Stimulated activated CD8-positive, alpha-beta memory T cell treated with anti-CD3 and anti-CD28 coated beads, Interleukin-12 subunit alpha, Interleukin-12 subunit beta, amount 100 ng/mL, for 1 hour (primary cell): ENCODE measurements at regions not wholly inside any gene's neighbourhood (a gene's known extent, or its start where the extent isn't known, plus 50 kb on each side); places are given as distances from the start of the nearest gene placed in this dataset.

Experiments used
- DNase-seq: peaks from one replicate; pipeline ENCODE4 v3.0.0-alpha.2; 2020; ENCODE audit warnings: low read depth

- no peak for DNase-seq
Measured at GRCh38 chr5:124664287-124664686, 82.2 kb downstream of the ZNF608 start.

GRCh38 chr5:124663101-124663506 lies 83.3 kb downstream of the ZNF608 start:
- DNase-seq, result no peak

- DNase-seq, result no peak
Measured at GRCh38 chr5:124662181-124662781, 84.2 kb downstream of the ZNF608 start.

GRCh38 chr5:124661317-124662141 lies 84.9 kb downstream of the ZNF608 start:
- DNase-seq, result no peak

- DNase-seq, result no peak
Measured at GRCh38 chr5:124660229-124661093, 86.0 kb downstream of the ZNF608 start.

- DNase-seq, result no peak
Measured at GRCh38 chr5:124659798-124660197, 86.6 kb downstream of the ZNF608 start.

- no peak for DNase-seq
Measured at GRCh38 chr5:124658867-124659557, 87.4 kb downstream of the ZNF608 start.

GRCh38 chr5:124655921-124656511 lies 90.4 kb downstream of the ZNF608 start:
- DNase-seq, result no peak

- no peak for DNase-seq
Measured at GRCh38 chr5:124655251-124655917, 91.1 kb downstream of the ZNF608 start.

- DNase-seq, result no peak
Measured at GRCh38 chr5:124654418-124654817, 92.0 kb downstream of the ZNF608 start.

GRCh38 chr5:124653666-124654065 lies 92.8 kb downstream of the ZNF608 start:
- DNase-seq, result no peak

GRCh38 chr5:124652892-124653441 lies 93.5 kb downstream of the ZNF608 start:
- no peak for DNase-seq

GRCh38 chr5:124652514-124652819 lies 94.0 kb downstream of the ZNF608 start:
- DNase-seq, result no peak

GRCh38 chr5:124651663-124652513 lies 94.6 kb downstream of the ZNF608 start:
- DNase-seq, result no peak

GRCh38 chr5:124650951-124651662 lies 95.3 kb downstream of the ZNF608 start:
- no peak for DNase-seq

- no peak for DNase-seq
Measured at GRCh38 chr5:124650147-124650561, 96.3 kb downstream of the ZNF608 start.

- DNase-seq, result peak; percentile 45
Measured at GRCh38 chr5:124649491-124650146, 96.8 kb downstream of the ZNF608 start.

GRCh38 chr5:124648902-124649467 lies 97.5 kb downstream of the ZNF608 start:
- no peak for DNase-seq
